ENCODE measurements at regions not wholly inside any gene's neighbourhood (a gene's known extent, or its start where the extent isn't known, plus 50 kb on each side); places are given as distances from the start of the nearest gene placed in this dataset.

DNA sequence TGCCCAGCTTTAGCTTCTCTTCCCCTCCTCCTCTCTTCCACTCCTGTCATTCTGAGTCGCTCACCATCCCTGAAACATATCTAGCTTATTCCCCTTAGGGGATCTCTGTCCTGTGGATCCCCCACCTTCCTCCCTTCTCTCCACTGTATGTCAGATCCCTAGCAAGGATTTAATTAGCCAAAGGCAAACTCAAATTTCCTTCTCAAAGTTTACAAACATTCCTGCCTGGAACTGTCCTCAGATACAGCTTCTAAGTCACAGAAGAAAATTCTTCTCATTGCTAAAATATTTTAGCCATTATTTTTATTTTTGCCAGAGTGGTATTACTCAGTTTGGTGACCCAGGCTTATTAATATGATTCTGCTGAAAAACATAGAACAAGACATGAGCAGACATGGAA, 315.3 kb downstream of the CYP26B1 start:
- DNase-seq = no peak

DNA sequence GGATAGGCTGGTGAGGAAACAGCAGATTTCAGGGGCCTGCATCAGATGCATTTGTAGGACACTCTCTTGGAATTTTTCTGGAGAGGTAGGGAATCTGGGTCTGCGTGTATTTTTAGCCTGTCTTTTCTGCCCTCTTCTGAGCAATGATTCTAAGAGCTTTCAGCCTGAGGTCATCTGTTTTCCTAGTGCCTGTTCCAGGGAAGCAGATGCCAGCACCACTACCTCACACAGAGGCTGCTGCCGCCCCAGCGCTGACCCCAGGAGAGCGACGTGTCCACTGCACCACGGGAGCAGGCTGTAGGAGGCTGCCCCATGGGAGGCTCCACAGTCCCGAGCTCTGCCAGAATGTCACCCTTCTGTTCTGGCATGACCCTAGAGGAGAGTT, 316.5 kb downstream of the CYP26B1 start:
- no peak for DNase-seq

DNA sequence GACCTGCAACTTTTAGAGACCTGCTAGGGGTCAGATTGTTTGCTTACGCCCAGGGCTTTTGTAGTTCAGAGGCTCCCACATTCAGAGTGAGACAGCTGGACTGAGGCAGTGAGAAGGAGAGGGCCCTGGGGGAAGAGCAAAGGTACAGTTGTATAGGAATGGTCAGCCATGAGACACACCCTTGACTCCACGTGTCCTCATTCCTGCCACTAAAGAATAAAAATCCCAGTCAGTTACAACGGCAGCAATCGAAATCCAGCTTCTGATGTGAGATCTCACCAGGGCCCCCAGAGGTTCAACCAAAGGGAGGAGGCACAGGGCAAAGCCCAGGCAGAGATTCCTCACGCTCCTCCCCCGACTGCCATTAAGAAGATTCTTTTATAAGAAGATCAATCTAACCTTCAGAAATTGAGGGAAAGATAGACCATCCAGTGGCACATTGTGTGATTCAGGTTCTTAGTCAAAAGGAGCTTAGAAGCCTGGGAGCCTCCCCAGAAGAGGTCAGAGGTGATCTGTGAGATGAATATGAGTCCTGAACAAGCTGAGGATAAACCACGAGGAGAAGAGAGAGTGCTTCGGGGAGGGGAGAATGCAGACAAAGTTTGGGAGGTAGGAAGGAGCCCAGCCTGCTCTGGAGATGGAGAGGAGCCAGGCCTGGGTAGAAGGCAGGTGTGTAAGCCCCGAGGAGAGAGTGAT, 317.0 kb downstream of the CYP26B1 start:
- DNase-seq = no peak

DNA sequence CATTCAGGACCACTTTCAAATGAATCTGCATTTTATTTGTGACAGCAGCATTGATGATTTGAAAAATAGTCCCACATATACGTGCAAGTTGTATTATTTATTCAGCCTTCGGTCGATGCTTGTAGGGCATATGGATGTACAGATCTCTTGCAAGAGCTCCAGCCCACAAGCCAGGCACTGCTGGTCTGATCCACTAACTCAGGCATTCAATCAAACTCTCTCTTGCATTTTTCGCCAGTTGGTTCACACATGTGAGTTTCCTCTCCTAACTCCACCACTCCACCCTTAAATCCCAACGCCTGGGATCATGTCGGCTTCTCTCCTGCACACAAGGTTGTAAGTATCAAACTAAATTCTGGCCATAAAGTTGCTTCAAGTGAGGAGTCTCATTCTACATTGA, 318.7 kb downstream of the CYP26B1 start:
- DNase-seq = no peak

DNA sequence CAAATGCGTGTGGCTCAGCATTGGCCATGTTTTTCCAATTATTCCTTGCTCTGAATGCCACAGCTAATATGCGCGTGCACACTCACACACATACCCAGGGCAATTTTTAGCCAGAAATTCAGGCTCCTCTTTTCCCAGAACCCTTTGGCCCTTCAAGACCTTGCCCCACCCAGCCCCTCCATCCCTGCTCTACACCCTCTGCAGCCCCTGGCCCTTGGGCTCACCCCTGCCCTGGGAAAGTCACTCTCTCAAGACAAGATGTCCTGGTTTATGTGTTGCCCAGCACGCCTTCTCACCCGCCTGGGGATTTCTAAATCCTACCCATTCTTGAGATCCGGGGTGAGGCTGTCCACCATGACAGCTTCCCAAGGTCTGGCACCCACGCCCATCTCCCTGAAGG, 319.7 kb downstream of the CYP26B1 start:
- no peak for DNase-seq

DNA sequence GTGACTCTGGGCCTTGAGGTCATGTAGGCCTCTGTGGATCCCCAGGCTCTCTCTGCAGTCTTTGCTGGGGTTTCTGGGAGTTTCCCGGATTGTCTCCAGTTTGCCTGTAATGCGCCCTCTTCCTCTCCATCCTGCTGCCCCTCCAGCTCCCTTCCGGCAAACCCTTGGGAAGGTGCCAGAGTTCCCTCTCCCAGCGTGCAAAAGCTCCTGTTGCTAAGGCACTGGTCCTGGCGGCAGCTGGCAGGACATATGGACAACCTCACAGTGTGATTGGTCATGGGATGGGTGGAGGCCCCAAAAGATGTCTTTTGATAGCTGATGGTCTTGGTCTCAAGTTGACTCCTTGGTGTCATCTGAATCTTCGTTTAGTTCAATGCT, 320.1 kb downstream of the CYP26B1 start:
- no peak for DNase-seq

DNA sequence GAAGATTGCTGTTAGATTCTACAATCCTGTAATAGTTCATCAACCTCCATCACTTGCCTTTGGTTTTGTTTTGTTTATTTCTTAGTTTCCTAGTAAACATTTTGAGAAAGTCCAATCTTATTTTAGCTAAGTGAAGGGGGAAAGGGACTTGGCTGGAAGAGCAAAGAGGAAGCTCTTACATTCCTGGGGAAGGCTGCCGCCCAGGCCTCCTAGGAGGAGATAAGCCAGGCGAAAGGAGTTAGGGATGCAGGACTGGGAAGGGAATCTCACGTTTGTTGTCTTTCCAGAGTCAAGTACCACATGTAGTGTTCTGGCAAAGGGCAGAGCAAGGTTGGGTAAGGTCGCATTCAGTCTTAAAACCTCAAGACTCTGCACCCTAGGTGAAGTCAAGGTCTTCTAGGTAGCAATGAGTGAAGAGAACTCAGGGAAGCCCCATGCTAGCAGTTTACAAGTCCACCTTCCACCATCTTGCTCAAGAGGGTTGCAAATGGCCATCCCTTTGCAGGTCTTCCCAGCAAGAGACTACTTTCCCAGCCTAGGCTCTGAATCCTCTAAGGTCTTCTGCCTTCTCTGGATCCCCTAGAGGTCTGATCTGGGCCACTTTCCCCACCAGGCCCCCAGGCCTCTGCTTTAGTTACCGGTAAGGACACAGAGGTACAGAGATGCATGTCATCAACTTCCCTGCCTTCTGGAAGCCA, 320.7 kb downstream of the CYP26B1 start:
- DNase-seq = no peak

DNA sequence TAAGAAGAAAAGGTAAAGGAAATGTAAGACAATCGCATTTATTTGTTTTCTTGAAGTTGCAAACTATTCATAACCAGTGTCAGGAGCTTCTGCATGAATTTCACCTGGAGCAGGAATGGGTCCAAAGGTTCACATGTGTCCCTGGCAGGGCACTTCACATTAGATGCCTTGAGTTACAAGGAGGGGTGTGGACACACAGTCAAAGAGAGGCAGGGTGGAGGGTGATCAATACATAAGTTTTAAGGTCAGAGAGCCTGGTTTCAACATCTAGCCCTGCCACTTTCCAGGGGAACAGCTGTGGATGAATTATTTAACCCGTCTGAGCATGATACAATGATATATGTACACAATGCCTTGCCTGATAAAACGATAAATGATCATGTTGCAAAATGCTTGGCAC, 321.4 kb downstream of the CYP26B1 start:
- no peak for DNase-seq

DNA sequence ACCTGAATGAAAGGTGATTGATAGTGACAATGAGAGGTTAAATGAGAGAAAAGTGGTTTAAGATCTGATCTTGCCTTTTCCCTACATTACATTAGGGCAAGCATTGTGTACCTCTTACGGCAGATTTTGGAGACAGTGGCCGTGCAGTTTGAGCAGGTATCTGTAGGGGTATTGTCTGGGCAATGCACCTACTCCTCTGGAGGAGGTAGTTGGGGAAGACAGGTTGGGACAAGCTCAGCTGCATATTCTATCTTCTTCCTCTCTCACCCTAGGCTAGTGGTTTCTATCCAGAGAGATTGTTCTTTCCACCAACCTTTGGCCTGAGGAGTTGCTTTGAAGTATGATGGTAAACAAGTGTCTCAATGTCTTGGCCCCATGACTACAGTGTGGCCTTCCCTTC, 323.2 kb downstream of the CYP26B1 start:
- DNase-seq = no peak

DNA sequence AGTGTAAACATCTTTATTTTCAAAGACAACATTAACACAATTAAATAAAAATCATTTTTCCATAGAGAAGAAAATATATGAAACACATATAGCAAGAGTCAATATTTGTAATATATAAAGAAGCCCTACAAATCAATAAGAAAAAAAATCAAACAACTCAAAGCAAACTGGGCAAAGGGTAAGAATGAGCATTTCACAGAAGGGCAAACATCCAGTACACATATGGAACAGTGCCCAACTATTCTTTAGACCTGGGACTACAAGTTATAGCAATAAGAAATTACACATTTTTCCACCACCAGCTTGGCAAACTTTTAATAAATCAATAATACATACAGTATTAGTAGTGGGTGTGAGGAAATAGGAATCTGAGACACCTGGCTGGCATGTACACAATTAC, 324.1 kb downstream of the CYP26B1 start:
- no peak for DNase-seq

DNA sequence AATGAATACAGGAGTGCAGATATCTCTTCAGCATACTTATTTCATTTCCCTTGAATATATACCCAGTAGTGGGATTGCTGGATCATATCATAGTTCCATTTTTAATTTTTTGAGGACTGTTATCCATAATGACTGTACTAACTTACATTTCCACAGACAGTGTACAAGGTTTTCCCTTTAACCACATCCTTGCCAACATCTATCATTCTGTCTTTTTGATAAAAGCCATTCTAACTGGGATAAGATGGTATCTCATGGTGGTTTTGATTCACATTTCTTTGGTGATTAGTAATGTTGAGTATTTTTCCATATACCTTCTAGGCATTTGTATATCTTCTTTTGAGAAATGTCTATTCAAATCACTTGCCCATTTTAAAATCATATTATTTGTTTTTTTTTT, 325.2 kb downstream of the CYP26B1 start:
- no peak for DNase-seq

DNA sequence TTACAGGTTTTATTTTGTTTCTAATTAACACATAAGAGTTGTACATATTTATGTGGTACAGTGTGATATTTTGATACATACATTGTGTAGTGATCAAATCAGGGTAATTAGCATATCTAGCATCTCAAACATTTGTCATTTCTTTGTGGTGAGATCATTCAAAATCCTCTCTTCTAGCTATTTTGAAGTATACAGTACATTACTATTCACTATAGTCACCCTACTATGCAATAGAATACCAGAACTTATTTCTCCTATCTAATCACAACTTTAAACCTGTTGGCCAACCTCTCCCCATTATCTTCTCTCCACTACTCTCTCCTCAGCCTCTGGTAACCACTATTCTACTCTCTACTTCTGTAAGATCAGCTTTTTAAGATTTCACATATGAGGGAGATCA, 325.8 kb downstream of the CYP26B1 start:
- no peak for DNase-seq

DNA sequence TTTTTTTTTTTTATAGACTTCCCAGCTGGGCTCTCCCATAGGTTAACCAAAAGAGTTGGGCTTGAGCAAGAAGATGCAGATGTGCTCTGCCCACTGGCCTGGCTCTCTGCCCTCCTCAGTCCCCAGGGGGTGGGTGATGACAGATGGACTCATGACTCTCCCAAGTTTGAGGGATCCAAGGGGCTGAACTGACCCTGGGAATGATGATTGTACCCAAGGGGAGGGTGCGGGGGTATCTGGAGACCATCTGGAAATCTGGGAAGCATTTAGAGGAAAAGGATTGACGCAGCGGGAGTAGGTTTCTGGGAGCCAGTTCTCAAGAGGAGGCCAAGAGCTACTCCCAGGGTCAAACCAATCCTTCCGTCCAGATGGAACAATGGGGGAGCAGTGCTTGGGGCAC, 330.8 kb downstream of the CYP26B1 start:
- DNase-seq = no peak

DNA sequence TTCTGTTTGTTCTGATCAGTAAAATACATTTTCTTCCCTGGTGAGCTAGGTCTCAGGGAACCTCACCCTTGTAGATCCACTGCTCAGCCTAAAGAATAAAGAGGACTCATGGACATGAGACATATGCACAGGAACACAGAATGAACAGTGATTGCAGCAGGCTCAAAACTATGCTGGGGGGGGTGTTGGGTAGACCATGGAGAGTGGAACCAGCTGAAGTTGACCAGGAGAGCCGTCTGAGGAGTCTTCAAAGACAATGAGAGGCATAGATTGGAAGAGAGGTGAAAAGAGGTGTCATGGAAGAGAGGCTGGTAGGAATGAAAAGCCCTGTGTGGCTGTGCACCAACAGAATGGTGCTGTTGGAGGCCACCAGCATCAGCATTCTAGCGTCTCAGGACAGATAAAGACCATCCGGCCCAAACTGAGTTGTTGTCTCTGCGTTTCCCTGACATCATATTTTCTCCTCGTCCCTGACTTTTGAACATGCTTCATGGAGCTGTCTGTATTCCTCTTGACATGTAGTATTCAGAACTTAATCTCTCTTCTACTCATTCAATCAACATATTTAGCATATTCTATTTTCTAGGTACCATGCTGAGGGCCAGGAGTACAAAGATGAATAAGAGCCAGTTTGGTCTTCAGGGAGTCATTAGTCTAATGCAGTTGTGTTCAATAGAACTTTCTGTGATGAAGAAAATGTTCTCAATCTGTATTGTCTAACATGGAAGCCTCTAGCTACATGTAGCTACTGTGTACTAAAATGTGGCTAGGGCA, 331.8 kb downstream of the CYP26B1 start:
- no peak for DNase-seq

DNA sequence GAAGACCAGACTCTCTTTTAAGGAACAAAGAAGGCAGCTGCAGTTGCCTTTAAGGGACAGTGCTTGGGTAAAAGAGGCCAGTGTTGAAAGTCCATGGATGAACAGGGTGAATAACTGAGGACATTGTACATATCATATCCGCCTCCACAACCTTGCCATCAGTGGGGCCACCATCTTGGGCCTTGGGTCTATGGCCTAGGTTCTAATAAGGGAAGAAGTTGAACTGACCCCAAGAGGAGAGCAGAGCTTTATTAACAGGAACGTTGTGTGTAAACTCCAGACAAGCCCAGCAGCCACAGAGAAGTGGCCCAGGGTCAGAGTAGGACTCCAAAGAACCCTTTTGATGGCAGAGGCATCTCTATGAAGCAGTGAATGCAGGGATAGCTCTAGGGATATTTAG, 332.8 kb downstream of the CYP26B1 start:
- no peak for DNase-seq

DNA sequence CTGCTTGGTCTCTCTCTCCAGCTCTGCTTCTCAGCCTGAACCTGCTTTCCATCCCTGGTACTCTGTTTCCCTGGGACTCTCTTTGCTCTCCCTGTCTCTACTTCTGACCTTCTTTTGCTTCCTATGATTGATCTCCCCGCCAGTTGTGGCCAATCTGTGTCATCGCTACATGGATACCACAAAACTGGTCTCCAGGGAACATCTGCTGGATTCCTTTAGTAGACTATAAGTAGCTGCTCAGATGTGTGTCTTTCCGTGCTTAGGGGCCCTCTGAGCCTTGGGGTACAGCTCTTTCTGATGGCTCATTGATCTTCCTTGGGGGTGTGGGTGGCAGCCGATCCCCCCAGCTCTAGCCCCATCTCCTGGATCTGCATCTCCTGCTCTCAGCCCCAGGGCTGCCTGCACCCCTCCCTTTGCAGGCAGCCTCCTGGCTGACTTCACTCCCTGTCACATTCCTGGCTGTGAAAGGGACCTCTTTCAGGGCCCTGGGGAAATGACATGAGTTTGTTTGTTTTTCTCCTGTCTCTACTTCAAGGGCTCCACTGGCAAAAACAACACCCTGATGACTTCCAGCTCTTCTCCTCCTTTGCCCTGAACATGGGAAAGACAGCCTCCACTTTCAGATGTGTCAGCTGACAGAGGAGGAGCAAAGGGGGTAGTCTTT, 333.7 kb downstream of the CYP26B1 start:
- DNase-seq = no peak

DNA sequence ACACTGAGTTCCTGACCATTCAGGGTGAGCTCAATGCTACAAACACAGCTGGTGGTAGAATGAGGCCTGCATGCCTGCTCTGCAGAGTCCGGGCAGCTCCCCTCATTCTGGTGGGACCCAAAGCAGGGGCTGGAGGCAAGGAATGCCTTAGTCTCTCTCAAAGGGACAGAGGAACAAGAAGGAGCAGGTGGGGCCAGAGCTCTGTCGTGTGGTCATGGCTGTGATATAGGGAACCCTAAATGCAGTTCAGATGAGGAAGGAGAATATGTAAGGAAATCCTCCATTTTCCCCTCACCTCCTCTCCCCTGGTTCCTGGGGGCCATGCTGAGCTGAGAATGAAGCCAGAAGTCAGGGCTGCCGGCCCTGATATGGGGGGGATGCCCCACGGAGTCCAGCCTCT, 334.3 kb downstream of the CYP26B1 start:
- DNase-seq = no peak

DNA sequence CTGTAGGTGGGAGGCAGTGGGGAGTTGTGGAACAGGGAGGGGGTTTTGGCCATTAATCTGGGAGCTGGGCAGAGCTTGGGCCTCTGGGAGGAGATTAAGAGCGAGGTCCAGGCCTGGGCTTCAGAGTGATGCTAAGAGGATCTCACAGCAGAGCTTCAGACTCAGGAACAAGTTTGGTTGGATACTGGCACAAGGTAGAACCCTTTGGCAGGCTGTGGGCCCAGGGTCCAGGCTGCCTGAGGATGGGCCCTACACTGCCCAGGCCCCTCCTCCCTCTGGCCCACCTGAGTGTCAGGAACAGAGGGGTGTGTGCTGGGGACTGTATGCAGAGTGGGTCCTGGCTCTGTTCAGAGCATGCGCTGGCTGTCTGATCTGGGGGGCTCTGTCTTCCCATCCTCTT, 334.9 kb downstream of the CYP26B1 start:
- DNase-seq = no peak

DNA sequence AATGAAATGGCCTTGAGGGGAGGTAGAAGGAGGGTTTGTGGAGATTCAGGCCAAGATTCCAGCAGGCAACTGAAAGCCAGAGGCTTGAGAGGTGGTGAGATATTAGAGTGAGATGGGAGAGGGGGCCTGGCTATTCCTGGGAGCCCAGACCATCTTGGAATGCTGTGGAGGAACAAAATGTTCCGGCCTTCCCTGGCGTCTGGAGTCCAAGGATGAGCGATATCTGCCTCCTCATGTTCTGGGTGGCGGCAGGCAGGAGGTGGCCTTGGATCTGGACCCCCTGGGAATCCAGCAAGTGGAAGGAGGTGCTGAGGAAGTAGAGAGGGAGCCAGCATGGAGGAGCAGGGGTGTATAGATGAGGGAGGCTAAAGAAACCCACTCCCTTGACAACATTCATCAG, 335.9 kb downstream of the CYP26B1 start:
- no peak for DNase-seq

DNA sequence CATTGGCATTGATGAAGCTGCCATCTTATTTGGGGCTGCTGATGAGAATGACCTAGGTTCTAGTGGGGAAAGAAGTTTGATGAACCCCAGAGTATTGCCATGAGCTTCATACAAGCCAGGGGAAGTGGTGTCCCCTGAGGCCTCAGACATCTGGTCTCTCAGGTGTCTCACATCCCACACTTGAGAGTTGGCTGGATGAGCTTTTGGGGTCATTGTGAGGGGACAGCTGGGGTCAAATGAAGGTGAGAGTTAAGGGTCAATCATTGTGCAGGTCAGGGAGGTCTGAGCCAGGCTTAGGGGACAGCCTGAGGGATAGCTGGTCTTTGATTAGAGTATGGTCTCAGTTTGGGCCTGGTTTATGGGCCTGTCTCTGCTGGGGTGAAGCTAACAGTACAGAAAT, 336.5 kb downstream of the CYP26B1 start:
- no peak for DNase-seq

DNA sequence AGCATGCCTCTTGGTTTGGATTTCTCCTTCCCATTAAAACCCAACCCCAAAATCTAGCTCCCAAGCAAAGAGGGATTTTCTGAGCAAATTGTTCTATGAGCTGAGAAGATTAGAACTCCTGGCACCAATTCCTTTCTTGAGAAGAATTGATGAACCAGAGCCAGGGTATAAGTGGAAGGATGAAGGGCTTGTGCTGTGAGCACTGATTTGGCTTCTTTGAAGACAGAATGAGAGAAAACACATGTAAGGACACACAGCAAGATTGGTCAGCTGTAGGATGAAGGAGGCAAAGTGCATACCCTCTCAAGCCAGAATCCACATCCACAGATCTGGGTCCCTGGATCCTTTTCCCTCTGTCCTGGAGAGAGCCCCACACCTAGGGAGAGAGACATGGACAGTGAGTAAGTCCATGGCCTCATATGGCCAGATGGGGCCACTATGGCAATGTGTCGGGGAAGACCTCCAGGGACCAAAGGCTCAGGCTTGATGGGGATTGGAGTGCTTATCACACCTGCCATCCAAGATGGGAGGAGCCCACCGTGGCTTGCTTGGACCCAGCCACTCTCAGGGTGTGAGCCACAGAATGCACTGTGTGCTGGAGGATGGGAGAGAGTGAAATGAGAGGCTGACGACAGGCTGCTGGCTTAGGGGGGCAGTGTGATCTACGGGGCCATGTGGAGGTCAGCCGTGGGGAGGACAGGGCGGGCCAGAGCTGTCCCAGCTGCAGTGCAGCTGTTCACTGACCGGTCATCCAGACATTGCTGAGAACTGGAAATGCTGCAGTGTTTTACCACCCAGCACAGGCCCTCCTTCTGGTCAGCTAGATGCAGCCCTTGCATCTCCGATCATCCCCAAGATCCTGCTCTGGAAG, 339.8 kb downstream of the CYP26B1 start:
- DNase-seq = no peak

DNA sequence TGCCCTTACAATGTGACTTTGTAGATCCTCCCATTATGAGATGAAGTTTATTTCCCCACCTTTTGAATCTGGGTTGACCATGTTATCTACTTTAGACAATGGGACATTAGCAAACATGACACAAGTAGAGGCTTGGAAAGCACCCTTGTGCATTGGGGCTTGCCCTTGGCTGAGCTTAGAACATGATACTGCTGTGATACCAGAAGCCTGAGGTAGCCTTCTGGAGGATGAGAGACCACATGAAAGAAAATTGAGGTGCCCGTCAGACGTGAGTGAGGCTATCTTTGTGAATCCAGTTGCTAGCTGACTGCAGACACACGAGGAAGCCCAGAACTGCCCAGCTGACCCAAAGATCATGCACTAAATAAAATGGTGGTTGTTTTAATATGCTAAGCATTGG, 341.2 kb downstream of the CYP26B1 start:
- no peak for DNase-seq

DNA sequence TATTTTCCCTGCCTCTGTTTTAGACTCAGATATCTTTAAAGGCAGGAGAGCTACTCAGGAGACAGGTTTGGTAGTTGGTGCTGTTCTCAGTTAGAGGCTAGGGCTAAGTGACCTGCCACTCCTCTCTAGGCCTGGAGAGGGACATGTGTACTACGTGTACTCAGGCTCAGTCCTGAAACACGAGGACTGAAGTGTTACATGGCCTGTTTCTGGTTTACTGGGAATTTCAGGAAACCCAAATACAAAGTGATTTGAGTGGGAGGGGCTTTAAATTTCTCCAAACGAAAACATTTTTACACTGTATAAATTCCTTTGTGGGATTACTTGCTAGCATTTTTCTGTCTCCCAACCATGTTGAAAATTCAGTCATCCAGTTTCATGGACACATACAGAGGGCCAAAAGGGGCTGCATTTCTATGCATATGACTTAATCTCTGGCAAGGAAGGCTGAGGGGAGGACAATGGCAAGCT, 343.3 kb downstream of the CYP26B1 start:
- DNase-seq = no peak

Measured in CD4-positive, alpha-beta T cell treated with Interferon gamma for 1 hour (primary cell).